CD4-positive, alpha-beta T cell (primary cell): ENCODE measurements at regions not wholly inside any gene's neighbourhood (a gene's known extent, or its start where the extent isn't known, plus 50 kb on each side); places are given as distances from the start of the nearest gene placed in this dataset.

Experiments used
- ATAC-seq: fragments of 200-7000 bp; cut with Tn5 transposase; one replicate; pipeline ENCODE4 v1.10.0; 2022; ENCODE audit warnings: mild to moderate bottlenecking; ENCODE audit not compliant: poor library complexity
- CTCF ChIA-PET: fragments of 350-600 bp; sonication (Branson Sonifier 250); formaldehyde crosslinking; loops from one replicate; lab custom pipeline; 2021; ENCODE audit warnings: antibody characterized with exemption, inconsistent platforms; lab: Charles Lee
- POLR2A ChIA-PET: fragments of 350-600 bp; sonication (Branson Sonifier 250); formaldehyde crosslinking; loops from one replicate; lab custom pipeline; 2021; ENCODE audit warnings: antibody characterized with exemption, inconsistent platforms; lab: Charles Lee
- DNase-seq, 14 experiments: peaks; one replicate each; pipeline ENCODE4 v3.0.0-alpha.2; 2013 to 2020; ENCODE audit warnings: mixed read lengths in 2 of 14
- H3K27ac ChIP-seq, 2 donors: one replicate each; pipeline versions ENCODE4 v1.5.1 to v1.7.0; 2013; ENCODE audit warnings: low read length in 2 of 2, low read depth in 1 of 2, mild to moderate bottlenecking in 1 of 2
- H3K27me3 ChIP-seq, 2 experiments: 1 replicate in 1 of 2; 2 replicates in 1 of 2; pipeline versions ENCODE4 v1.6.1 to v1.7.0; 2013; ENCODE audit warnings: low read length in 2 of 2, control low read depth in 1 of 2, mild to moderate bottlenecking in 1 of 2, moderate library complexity in 1 of 2; ENCODE audit not compliant: insufficient read depth in 2 of 2, control insufficient read depth in 1 of 2
- H3K36me3 ChIP-seq: one replicate; pipeline ENCODE4 v1.6.1; 2013; ENCODE audit warnings: low read length, control low read depth; ENCODE audit not compliant: insufficient read depth
- H3K4me1 ChIP-seq: one replicate; pipeline ENCODE4 v1.6.1; 2013; ENCODE audit warnings: low read length, control low read depth; ENCODE audit not compliant: insufficient read depth
- H3K4me3 ChIP-seq: one replicate; pipeline ENCODE4 v1.5.1; 2013; ENCODE audit warnings: mild to moderate bottlenecking, low read length, moderate library complexity
- H3K9me3 ChIP-seq, 2 experiments: 1 replicate in 1 of 2; 2 replicates in 1 of 2; pipeline versions ENCODE4 v1.6.1 to v1.7.0; 2013; ENCODE audit warnings: low read length in 2 of 2, mild to moderate bottlenecking in 2 of 2, control low read depth in 1 of 2, moderate library complexity in 1 of 2; ENCODE audit not compliant: control insufficient read depth in 1 of 2, insufficient read depth in 1 of 2
- H3K27ac Mint-ChIP-seq: one replicate; pipeline ENCODE4 v1.8.0; 2020; ENCODE audit warnings: mixed read lengths
- H3K27me3 Mint-ChIP-seq: one replicate; pipeline ENCODE4 v1.8.0; 2021; ENCODE audit warnings: mixed read lengths
- H3K36me3 Mint-ChIP-seq: one replicate; pipeline ENCODE4 v1.8.0; 2021; ENCODE audit warnings: low read depth, mixed read lengths
- H3K4me1 Mint-ChIP-seq: one replicate; pipeline ENCODE4 v1.8.0; 2021; ENCODE audit warnings: low read depth, mixed read lengths
- H3K4me3 Mint-ChIP-seq: one replicate; pipeline ENCODE4 v1.8.0; 2020; ENCODE audit warnings: mild to moderate bottlenecking, mixed read lengths
- H3K9me3 Mint-ChIP-seq: one replicate; pipeline ENCODE4 v1.8.0; 2020; ENCODE audit warnings: mixed read lengths
- intact Hi-C, 2 experiments: fragments of 100-400 bp; cut with DNase I in 1 of 2; cut with micrococcal nuclease in 1 of 2; formaldehyde crosslinking; loops; one replicate each; pipeline versions ENCODE4 v1.15.1 to v1.9.0; 2023 to 2025; cut with DNase I, micrococcal nuclease
- TF ChIP-seq, protein P1 (sequence below): fragments of 200-600 bp; IDR thresholded peaks from one replicate; pipeline ENCODE4 v1.8.0; 2022; ENCODE audit warnings: antibody characterized with exemption, mild to moderate bottlenecking

DNA sequence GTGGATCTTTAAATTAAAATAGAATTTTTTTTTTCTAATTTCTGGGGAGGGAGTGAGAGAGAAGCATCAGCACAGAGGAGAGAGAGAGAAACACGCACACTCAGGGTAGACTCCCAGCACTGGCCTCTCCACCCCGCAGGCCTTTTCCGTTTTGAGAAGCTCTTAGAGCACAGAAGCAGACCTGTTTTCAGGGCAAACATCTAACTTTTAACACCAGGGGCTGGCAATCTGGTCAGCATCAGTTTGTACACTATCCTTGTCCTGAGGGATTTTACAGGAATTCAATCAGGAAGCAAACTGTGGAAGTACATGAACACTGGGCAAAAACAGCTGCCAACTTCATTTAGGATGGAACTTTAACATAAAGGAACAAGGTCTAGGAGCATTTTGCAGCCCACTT, 117.9 kb upstream of the ESRRG start:
- Mint-ChIP-seq H3K4me3 (no peak overlapping the region), H3K27me3 (no peaks in the 10 kb centered on the region), H3K4me1 (no peaks in the 10 kb centered on the region), H3K36me3 (no peaks in the 10 kb centered on the region), H3K27ac (no peak overlapping the region), H3K9me3 (peaks cover 6% of the 10 kb centered on the region)
- H3K4me3 ChIP-seq = no peak overlapping the region
- no peak for DNase-seq
- intact Hi-C loops = no loop called here
- ChIA-PET POLR2A (no interaction called here), CTCF (no interaction called here)
- H3K36me3 ChIP-seq = no peaks in the 10 kb centered on the region
- no peak overlapping the region for H3K27ac ChIP-seq
- H3K4me1 ChIP-seq = no peaks in the 10 kb centered on the region
- no peaks in the 10 kb centered on the region for H3K27me3 ChIP-seq
- no peak for ATAC-seq
- no peaks in the 10 kb centered on the region for H3K9me3 ChIP-seq
- TF ChIP-seq, protein P1, sequence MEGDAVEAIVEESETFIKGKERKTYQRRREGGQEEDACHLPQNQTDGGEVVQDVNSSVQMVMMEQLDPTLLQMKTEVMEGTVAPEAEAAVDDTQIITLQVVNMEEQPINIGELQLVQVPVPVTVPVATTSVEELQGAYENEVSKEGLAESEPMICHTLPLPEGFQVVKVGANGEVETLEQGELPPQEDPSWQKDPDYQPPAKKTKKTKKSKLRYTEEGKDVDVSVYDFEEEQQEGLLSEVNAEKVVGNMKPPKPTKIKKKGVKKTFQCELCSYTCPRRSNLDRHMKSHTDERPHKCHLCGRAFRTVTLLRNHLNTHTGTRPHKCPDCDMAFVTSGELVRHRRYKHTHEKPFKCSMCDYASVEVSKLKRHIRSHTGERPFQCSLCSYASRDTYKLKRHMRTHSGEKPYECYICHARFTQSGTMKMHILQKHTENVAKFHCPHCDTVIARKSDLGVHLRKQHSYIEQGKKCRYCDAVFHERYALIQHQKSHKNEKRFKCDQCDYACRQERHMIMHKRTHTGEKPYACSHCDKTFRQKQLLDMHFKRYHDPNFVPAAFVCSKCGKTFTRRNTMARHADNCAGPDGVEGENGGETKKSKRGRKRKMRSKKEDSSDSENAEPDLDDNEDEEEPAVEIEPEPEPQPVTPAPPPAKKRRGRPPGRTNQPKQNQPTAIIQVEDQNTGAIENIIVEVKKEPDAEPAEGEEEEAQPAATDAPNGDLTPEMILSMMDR = no peak

DNA sequence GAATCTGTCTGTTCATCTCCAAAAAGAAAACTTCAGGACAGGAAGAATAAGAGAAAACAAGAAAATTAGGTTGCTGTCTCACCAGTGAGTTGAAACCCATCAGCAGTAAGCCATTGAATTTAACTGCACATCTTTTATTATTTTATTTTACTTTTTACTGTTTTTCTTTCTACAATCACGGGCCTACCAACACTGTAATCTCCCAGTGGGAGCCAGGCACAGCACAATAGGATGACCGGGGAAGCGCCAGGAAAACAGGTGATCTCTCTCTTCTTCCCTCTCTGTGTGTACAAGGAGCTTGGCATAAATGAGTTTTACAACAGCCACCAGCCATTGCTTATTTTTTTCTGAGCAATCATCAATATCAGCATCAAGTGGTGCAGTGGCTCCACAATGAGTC, 113.1 kb upstream of the ESRRG start:
- ChIA-PET CTCF (no interaction called here), POLR2A (no interaction called here)
- Mint-ChIP-seq H3K27me3 (no peaks in the 10 kb centered on the region), H3K4me3 (no peak overlapping the region), H3K9me3 (peaks cover 9% of the 10 kb centered on the region), H3K36me3 (no peaks in the 10 kb centered on the region), H3K4me1 (no peaks in the 10 kb centered on the region), H3K27ac (no peak overlapping the region)
- Histone ChIP-seq H3K36me3 (no peaks in the 10 kb centered on the region), H3K4me3 (no peak overlapping the region), H3K27ac (no peak overlapping the region), H3K9me3 (peaks cover 0 to 3% of the 10 kb centered on the region in 2 experiments), H3K27me3 (no peaks in the 10 kb centered on the region), H3K4me1 (no peaks in the 10 kb centered on the region)
- no peak for ATAC-seq
- TF ChIP-seq, protein P1 = no peak
- no peak for DNase-seq
- intact Hi-C loops = no loop called here

DNA sequence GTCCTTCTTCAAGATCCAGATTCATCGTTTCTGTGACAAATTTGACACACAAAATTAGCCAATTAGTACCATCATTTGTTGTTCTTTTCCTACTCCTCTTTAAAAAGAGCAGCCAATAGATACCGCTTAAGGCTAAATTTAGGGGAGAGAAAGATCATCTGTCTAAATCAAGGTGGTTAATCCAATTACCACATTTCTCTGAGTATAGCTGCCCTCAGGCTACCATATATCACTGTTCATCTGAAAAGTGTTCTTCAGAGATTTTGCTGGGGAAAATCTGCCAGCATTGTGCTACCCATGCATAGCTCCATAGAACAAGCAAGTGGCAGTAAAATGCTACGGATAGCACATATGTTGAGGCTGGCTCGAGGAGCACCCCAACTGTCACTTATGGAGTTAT, 110.3 kb upstream of the ESRRG start:
- TF ChIP-seq, protein P1 = no peak
- Histone ChIP-seq H3K4me1 (no peaks in the 10 kb centered on the region), H3K27ac (no peak overlapping the region), H3K9me3 (peaks cover 0 to 7% of the 10 kb centered on the region in 2 experiments), H3K4me3 (no peak overlapping the region), H3K36me3 (no peaks in the 10 kb centered on the region), H3K27me3 (no peaks in the 10 kb centered on the region)
- ATAC-seq (no peak), DNase-seq (no peak)
- Mint-ChIP-seq H3K4me3 (no peak overlapping the region), H3K36me3 (no peaks in the 10 kb centered on the region), H3K4me1 (no peaks in the 10 kb centered on the region), H3K9me3 (peaks cover 6% of the 10 kb centered on the region), H3K27ac (no peak overlapping the region), H3K27me3 (no peaks in the 10 kb centered on the region)
- CTCF ChIA-PET = no interaction called here
- POLR2A ChIA-PET = no interaction called here
- intact Hi-C loops = no loop called here
